Lower lobe of right lung (tissue), 2 donors: ENCODE measurements at regions not wholly inside any gene's neighbourhood (a gene's known extent, or its start where the extent isn't known, plus 50 kb on each side); places are given as distances from the start of the nearest gene placed in this dataset.

ENCODE experiments used
- ATAC-seq, 2 donors: fragments of 200-7000 bp; cut with Tn5 transposase; one replicate each; pipeline ENCODE4 v1.9.1; 2020 to 2022; ENCODE audit warnings: mild to moderate bottlenecking in 2 of 2, moderate library complexity in 2 of 2
- DNase-seq: peaks from one replicate; pipeline ENCODE4 v3.0.0-alpha.2; 2020
- H3K27ac ChIP-seq: fragments of 200-600 bp; one replicate; pipeline ENCODE4 v1.8.0; 2022
- H3K27me3 ChIP-seq: fragments of 200-600 bp; one replicate; pipeline ENCODE4 v1.8.0; 2022; ENCODE audit warnings: low read depth
- H3K36me3 ChIP-seq: fragments of 200-600 bp; one replicate; pipeline ENCODE4 v1.8.0; 2022; ENCODE audit warnings: mild to moderate bottlenecking
- H3K4me1 ChIP-seq: fragments of 200-600 bp; one replicate; pipeline ENCODE4 v1.8.0; 2022
- H3K4me3 ChIP-seq: fragments of 200-600 bp; one replicate; pipeline ENCODE4 v1.8.0; 2022; ENCODE audit warnings: mild to moderate bottlenecking
- H3K9me3 ChIP-seq: fragments of 200-600 bp; one replicate; pipeline ENCODE4 v1.8.0; 2022
- CTCF ChIP-seq: fragments of 200-600 bp; IDR thresholded peaks from one replicate; pipeline ENCODE4 v1.8.0; 2022; ENCODE audit warnings: antibody characterized with exemption, mild to moderate bottlenecking
- intact Hi-C: fragments of 100-400 bp; cut with DNase I; formaldehyde crosslinking; loops from one replicate; pipeline ENCODE4 v1.11.0; 2022
- donor health status: DM: no; HTN: yes; CAD: no; lungs with severe emphysema.

GRCh38 chr4:140242357-140243277 is 88.6 kb upstream of the MAML3 start:
- intact Hi-C loops: loop anchor here (10.0 kb wide), 1 partner anchor 88 kb away; the partner anchor contains the start of gene MAML3
- ATAC-seq (no peak), DNase-seq (peak; percentile 56)
- Histone ChIP-seq H3K4me1 (peaks cover 30% of the 10 kb centered on the region), H3K9me3 (no peaks in the 10 kb centered on the region), H3K27ac (peak overlapping the region; percentile 71), H3K27me3 (no peaks in the 10 kb centered on the region), H3K36me3 (no peaks in the 10 kb centered on the region), H3K4me3 (no peak overlapping the region)
- TF ChIP-seq CTCF: no peak

DNA sequence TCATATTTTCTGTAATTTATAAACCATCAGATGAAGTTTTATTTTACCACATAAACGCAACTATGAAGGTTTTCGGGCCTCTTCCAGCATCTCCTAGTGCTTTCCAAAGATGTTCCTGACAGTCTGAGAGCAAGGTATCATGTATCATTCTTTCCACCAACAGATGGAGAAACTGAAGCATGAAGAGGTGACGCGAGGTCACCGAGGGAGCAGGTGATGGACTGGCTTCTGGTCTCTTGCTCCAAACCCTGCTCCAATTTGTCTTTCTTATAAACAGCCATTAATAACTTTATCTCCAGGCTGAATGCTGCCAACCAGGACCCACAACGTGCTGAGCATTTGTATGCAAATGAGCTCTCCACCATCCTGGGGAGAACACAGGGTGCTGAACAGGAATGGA is 86.3 kb upstream of the MAML3 start:
- no peak for TF ChIP-seq CTCF
- ATAC-seq (no peak), DNase-seq (no peak)
- H3K27me3 ChIP-seq: no peaks in the 10 kb centered on the region
- H3K4me3 ChIP-seq: no peak overlapping the region
- no peaks in the 10 kb centered on the region for H3K36me3 ChIP-seq
- H3K4me1 ChIP-seq: peaks cover 43% of the 10 kb centered on the region
- intact Hi-C loops: loop anchor here (10.0 kb wide), 1 partner anchor 85 kb away; the partner anchor contains the start of gene MAML3
- H3K9me3 ChIP-seq: no peaks in the 10 kb centered on the region
- no peak overlapping the region for H3K27ac ChIP-seq

GRCh38 chr4:140239311-140239710 is 85.3 kb upstream of the MAML3 start:
- Histone ChIP-seq H3K4me1 (peaks cover 43% of the 10 kb centered on the region), H3K9me3 (no peaks in the 10 kb centered on the region), H3K4me3 (no peak overlapping the region), H3K27me3 (no peaks in the 10 kb centered on the region), H3K27ac (no peak overlapping the region), H3K36me3 (no peaks in the 10 kb centered on the region)
- no peak for ATAC-seq
- TF ChIP-seq CTCF: no peak
- intact Hi-C loops: no loop called here
- DNase-seq: no peak

DNA sequence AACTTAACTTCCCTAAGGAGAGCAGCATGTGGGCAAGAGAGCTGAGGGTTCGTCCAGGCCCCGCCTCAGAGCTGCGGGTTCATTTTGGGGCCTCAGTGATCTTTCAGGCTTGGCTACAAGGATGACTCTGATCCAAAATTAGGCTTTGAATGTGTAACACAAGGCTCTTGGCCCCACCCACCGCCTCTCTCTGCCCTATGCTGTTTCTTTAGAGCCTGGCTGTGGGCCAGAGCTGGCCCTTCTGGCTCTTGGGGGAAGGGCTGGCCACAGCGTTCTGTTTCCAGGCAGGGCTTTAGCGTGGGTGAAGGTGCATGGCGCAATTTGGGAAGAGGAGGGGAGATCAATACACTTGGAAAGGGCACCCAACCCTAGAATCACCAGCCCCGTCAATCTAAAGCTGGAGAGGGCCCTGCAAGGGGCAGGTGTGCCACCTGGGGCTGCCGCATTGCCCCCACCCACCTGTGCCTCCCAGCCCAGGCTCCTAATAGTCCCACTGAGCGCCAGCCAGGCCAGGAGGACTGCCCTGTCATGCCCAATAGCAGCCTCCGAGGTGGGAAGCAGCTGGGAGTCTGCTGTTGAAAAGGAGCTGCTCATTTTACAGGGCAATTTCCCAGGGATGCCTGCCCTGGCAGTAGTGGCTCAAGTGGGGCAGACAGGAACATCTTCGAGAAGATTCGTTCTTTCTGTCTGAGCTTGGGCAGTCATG is 84.5 kb upstream of the MAML3 start:
- DNase-seq (peak; percentile 91), ATAC-seq (peak; percentile 92 to 93)
- Histone ChIP-seq H3K9me3 (no peaks in the 10 kb centered on the region), H3K27ac (peak overlapping the region; percentile 84), H3K27me3 (no peaks in the 10 kb centered on the region), H3K4me3 (peak overlapping the region; percentile 27), H3K4me1 (peaks cover 38% of the 10 kb centered on the region), H3K36me3 (no peaks in the 10 kb centered on the region)
- intact Hi-C loops: no loop called here
- TF ChIP-seq CTCF: no peak

- H3K27ac ChIP-seq: peak overlapping the region; percentile 84
- no peak for TF ChIP-seq CTCF
- no peaks in the 10 kb centered on the region for H3K27me3 ChIP-seq
- no peaks in the 10 kb centered on the region for H3K36me3 ChIP-seq
- DNase-seq (peak; percentile 76), ATAC-seq (peak; percentile 77 to 85)
- no peaks in the 10 kb centered on the region for H3K9me3 ChIP-seq
- peaks cover 30% of the 10 kb centered on the region for H3K4me1 ChIP-seq
- peak overlapping the region; percentile 27 for H3K4me3 ChIP-seq
- intact Hi-C loops: no loop called here
Measured at GRCh38 chr4:140237616-140238350, 83.8 kb upstream of the MAML3 start.
